Amniotic epithelial cell (primary cell): ENCODE measurements at regions not wholly inside any gene's neighbourhood (a gene's known extent, or its start where the extent isn't known, plus 50 kb on each side); places are given as distances from the start of the nearest gene placed in this dataset.
"Not testable (repeated sequence)": the region's sequence is repeated elsewhere in the genome, so short reads cannot be mapped to it uniquely, and the experiment has no call there.

Experiments
- DNase-seq: peaks from one replicate; pipeline ENCODE4 v3.0.0-alpha.2; 2010; ENCODE audit warnings: low read depth

DNA sequence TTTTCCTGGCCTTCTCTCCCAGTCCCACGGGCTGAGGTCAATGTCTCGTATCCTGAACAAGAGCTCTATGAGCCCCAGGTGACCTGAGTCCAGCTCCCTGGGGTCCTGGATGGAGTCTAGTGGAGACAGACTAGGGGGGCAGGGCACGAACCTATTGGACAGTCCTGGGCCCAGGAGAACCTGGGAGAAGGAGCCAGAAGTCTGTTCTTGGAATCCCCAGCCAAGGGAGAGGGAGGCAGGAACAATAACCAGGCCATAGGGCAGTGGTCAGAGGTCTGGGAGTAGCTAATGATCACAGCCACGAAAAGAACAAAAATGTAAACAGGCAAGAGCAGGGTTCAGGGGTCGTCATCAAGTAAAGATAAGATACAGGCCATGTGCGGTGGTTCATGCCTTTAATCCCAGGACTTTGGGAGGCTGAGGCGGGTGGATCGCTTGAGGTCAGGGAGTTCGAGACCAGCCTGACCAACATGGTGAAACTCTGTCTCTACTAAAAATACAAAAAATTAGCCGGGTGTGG is 60.8 kb downstream of the COPRS start:
- peak; percentile 60 for DNase-seq

DNA sequence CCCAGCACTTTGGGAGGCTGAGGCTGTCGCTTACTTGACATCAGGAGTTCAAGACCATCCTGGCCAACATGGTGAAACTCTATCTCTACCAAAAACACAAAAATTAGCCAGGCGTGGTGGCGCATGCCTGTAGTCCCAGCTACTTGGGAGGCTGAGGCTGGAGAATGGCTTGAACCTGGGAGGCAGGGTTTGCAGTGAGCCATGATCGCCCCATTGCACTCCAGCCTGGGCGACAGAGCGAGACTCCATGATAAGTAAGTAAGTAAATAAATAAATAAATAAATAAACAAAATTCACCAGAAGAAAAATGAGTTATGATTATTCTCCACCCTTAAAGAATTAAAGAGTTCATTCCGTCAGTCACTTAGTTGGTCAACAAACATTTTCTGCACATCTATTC is 63.1 kb downstream of the COPRS start:
- DNase-seq = not testable (repeated sequence)

DNA sequence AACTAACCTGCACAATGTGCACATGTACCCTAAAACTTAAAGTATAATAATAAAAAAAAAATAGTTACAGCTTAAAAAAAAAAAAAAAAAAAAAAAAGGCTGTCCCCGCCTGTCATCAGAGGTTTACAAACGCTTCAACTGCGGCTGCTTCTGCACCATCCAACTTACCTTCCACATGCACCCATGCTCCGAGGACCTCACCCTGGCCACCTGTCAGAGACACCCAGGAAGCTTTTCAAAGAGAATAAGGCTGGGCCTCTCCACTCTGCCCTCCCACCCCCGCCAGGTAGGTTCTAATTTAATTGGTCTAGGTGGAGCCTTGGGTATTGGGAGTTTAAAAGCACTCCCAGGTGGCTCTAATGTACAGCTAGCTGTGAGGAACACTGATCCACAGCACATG is 64.9 kb downstream of the COPRS start:
- no peak for DNase-seq

DNA sequence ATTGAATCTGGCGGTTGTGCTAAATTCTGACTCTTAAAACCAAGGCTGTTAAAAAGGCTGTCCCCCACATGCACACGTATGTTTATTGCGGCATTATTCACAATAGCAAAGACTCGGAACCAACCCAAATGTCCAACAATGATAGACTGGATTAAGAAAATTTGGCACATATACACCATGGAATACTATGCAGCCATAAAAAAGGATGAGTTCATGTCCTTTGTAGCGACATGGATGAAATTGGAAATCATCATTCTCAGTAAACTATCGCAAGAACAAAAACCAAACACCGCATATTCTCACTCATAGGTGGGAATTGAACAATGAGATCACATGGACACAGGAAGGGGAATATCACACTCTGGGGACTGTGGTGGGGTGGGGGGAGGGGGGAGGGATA is 65.4 kb downstream of the COPRS start:
- not testable (repeated sequence) for DNase-seq

DNA sequence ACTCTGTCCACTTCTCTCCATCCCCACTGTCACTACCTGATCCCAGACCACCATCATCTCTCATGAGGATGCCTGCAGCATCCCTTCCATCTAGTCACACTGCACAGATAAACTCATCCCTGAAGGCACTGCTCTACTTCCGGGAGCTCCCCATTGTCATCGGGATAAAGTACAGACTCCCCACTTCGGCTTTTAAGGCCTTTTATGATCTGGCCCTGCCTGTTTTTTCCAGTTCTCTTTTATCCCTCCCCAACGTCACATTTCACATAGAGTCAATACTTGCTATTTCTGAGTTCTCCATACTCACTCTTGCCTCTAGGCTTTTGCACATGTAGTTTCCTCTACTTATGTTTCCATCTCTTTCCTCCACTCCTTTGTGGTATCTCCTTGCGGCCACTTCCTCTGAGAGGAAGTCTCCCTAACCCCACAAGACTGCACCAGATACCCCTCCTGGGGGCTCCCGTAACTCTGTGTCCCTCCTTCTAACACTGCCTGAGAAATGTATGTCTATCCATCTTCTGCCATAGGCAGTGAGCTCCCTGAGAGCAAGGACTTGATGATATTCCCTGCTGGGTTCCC is 66.9 kb downstream of the COPRS start:
- DNase-seq = no peak

DNA sequence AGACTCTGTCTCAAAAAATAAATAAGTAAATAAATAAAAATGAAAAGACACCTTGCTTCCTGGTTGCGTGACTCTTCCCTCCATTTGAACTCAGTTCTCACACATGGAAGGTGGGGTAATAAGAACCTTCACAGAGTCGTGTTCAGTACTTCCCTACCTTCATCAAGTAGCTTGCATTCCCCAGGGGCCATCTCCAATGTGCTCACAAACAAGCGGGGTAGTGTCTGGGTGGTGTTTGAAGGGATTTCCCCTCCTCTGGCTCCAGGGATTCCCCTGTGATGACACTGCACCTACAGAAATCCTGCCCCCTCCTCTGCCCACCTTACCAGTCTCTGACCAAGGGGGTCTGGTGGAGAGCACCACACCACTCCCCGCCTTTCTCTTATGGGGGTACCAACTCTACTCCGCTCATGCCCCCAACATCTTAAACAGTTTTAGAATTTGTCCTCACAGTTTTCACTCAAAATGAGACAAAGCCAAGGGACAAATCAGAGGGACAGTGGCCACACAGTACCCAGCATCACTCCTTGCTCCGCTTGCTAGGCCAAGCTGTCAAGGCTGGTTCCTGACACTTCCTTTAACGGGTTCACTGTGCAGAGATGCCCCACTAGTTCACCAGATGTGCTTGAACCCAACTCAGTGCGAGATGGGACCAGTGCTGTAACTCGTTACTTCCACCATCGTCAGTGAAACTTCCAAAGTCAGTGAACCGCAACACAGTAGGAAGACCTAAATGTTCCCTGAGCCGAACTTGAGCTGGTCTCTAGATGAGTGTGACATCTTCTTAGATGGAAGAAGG is 69.1 kb downstream of the COPRS start:
- no peak for DNase-seq

DNA sequence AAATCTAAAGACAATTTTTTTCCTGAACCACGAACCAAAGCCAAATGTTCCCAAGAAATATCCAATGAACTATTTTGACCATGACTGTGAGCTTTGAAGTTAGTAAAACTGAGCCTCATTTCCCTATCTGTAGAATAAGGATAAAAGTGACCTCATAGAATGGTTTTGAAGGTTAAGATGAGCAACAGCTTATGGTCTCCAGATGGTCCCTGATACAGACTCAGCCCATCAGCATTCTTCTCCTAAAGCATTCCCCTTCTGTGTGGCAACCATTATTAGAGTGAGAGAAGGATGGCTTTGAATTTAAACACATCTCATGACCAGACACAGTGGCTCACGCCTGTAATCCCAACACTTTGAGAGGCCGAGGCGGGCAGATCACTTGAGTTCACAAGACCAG is 70.1 kb downstream of the COPRS start:
- peak; percentile 81 for DNase-seq

DNA sequence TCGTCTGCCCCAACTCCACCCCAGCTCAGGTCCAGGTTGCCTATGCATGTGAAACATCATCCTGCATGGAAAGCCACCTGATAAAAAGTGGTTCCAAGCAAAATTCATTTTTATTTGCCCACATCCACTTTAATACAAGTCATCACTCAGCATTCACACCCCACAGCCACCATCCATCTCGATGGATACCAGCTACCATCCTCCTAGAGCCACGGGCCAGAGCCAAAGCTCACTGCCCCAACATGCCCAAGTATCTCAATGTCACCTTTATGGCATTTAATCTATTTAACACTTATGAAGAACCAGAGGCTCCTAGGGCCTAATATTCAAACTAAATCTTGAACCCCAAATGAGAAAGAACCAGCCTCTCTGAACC is 70.5 kb downstream of the COPRS start:
- no peak for DNase-seq

DNA sequence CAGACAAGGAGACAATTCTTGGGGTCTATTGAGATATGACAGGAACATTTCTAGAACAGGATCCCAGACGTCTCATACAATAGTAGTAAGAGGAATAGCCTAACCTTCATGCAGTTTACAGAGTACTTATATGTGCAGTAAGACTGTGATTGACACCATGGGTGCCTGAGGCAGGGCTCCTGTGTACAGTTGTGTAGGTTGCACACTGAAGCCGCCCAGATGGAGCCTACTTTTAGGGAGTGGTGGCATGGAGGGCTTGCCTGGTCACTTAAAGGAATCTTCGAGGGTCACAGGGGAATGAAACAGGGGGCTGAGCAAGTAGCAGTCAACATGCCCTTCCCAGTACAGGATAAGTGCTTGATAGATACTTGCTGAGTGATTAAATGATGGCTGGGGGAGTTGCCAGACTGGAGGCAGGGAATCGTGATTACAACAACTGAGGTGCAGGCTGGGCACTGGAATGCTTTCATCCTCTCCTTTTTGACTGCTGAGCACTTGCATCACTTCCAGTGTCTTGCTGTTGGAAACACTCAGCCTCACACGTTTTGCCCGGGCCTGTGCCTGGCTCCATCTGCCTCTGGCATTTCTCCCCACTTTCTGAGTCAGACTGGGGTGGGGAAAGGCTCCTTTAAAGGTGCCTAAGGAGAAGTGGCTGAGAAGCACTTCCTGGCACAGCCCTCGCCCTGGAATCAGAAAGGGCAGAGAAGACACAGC is 71.0 kb downstream of the COPRS start:
- peak; percentile 99 for DNase-seq

DNA sequence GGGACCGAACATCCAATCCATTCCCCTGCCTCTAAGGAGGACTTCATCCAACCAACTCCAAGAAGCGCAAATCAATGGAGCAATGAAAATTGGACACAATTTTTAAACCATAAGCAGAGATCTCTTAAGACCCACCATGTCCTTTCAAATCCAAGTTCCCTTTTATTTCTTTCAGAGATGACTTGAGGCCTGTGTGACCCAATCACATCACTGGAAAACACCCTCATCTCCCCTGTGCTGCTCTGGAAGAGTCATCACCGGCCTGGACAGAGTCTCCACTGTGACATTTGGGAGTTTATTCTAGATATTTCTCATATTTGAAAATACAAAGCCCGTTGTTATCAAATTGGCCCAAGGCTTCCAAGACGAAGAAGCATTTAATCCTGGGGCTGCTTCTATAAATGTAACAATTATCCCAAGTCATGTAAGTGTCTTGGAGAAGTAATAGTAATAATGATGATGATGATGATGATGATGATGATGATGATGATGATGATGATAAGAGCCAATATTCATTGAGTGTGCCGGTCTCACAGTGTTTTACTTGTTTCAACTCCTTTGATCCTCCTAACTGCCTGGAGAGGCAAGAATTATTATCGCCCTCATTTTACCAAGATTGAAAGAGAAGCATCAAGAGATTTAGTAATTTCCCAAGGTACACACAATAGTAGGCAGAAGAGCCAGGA is 72.1 kb downstream of the COPRS start:
- DNase-seq = no peak

DNA sequence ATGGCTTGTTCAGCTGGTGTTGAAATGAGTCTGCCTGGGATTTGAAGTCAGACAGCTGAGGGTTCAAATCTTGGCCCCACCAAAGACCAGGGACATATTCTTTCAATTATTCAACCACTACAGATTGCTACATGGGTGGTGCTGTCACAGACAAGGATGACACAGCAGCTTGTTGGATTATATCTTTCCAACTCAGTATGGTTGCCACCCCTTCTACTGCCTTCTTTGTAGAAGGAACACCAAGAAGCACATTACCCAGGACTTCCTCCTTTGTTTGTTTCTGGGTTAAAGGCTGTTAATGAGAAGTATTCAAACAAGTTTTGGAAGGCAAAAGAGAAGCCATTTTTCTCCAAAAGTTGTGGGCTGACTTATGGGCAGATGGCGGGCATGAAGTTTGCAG is 78.6 kb downstream of the COPRS start:
- no peak for DNase-seq

DNA sequence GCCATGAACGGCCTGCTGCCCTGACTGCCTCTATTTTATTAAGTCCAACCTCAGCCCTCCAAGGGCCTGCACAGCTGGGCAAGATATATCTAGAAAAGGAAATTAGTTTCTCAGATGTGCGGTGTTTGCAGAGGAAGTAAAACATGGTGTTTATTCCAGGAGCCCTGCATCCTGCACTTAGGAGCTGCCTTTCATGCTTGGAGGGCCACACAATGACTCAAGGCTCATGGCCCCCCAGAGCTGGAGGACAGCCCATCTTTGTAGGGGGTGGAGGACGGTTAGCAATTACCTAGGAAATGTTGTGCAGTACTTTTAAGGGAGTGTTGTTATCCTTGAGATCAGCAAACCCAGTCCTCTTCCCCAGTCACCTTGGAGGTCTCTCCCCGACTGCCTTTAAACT is 80.5 kb downstream of the COPRS start:
- DNase-seq = no peak

DNA sequence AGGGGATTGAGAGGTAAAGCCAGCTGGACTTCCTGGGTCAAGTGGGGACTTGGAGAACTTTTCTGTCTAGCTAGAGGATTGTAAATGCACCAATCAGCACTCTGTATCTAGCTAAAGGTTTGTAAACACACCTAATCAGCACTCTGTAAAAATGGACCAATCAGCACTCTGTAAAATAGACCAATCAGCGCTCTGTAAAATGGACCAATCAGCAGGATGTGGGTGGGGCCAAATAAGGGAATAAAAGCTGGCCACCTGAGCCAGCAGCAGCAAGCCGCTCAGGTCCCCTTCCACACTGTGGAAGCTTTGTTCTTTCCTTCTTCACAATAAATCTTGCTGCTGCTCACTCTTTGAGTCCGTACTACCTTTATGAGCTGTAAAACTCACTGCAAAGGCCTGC is 87.7 kb downstream of the COPRS start:
- DNase-seq = not testable (repeated sequence)

DNA sequence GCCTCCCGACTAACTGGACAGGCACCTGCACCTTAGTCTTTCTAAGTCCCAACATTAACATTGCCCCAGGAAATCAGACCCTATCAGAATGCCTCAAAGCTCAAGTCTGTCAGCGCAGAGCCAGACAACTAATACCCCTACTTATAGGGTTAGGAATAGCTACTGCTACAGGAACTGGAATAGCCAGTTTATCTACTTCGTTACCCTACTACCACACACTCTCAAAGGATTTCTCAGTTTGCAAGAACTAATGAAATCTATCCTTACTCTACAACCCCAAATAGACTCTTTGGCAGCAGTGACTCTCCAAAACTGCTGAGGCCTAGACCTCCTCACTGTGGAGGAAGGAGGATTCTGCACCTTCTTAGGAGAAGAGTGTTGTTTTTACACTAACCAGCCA is 88.5 kb downstream of the COPRS start:
- not testable (repeated sequence) for DNase-seq

DNA sequence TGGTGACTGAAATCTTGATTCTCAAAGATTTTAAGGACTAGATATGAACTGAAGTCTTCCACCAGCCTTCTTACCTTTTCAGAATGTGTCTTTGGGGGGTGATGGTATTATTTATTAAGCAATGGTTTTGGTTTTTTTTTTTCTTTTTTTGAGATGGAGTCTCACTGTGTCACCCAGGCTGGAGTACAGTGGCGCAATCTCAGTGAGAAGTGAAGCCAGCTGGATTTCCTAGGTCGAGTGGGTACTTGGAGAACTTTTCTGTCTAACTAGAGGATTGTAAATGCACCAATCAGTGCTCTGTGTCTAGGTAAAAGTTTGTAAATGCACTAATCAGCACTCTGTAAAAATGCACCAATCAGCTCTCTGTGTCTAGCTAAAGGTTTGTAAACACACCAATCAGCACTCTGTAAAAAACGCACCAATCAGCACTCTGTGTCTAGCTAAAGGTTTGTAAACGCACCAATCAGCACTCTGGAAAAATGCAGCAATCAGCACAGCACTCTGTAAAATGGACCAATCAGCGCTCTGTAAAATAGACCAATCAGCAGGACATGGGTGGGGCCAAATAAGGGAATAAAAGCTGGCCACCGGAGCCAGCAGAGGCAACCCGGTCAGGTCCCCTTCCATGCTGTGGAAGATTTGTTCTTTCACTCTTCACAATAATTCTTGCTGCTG is 97.1 kb downstream of the COPRS start:
- not testable (repeated sequence) for DNase-seq

DNA sequence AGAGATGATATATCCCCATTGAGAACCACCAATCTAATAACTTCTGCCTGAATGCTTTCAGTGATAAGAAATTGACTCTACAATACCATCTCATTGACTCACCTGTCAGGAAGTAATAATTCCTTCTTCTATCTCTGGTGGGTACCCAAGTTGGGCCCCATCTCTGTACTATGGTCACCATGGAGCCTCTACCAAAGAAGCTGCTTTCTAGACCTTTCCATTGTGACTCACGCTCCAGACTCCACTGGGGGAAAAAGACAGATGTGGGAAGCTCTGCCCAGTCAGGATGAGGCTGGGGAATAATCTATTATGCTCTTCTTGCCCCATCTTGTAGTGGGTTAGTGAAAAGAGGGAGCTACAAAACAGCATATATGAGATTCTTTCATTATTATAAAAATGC is 100.4 kb downstream of the COPRS start:
- DNase-seq = peak; percentile 82

DNA sequence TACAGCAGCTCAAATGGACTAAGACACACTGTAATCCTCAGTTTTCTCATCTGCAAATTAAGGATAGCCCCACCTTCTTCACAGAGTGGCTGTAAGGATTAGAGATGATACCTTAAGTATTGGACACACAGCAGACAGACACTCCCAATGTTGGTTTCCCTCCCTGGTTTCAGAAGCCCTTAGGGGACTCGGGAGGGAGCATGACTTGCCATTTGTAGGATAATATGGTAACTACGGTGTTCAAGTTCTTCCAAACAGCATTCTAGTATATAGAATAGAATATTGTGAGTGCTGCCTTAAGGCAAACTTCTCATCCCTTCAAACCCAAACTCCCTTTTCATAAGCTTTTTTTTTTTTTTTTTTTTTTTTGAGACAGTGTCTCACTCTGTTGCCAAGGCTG is 101.9 kb downstream of the COPRS start:
- DNase-seq = no peak

DNA sequence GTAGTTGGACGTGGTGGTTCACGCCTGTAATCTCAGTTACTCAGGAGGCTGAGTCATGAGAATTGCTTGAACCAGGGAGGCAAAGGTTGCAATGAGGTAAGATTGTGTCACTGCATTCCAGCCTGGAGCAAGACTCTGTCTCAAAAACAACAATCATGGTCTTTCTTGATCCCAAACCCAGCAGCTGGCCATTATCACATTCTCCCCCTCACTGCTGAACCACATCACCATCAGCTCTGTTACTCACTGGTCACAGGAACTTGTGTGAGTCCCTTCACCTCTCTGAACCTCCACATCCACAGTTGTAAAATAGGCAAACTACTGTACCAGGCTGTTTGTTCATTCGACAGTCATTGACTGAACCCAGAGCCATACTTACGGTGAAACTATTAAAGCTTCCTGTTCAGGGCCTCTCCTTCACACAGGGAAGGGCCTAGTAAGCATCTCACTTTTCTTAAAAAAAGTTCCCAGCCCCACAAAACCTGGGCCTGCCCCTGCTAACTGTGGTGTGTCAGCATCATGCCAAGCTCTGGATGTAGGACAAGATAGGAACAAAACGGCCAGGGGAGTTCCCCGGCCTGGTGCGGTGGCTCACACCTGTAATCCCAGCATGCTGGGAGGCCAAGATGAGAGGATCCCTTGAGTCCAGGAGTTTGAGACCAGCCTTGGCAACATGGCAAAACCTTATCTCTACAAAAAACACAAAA is 104.7 kb downstream of the COPRS start:
- peak; percentile 97 for DNase-seq

DNA sequence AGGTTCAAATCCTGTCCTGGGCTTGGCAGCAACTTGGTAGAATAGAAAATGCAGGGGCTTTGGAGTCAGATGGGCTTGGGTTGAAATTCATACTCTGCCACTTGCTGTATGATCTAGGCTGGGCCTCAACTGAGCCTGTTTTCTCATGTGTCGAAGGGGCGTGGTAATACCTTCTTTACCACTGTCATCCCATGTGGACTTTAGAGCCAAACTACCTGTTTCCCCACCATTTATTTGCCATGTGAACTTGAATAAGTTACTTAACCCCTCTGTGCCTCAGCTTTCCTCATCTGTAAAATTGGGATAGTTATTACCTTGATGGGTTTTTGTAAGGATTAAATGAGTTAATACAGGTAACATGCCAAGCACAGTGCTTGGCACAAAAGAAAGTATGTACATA is 106.0 kb downstream of the COPRS start:
- DNase-seq = no peak

DNA sequence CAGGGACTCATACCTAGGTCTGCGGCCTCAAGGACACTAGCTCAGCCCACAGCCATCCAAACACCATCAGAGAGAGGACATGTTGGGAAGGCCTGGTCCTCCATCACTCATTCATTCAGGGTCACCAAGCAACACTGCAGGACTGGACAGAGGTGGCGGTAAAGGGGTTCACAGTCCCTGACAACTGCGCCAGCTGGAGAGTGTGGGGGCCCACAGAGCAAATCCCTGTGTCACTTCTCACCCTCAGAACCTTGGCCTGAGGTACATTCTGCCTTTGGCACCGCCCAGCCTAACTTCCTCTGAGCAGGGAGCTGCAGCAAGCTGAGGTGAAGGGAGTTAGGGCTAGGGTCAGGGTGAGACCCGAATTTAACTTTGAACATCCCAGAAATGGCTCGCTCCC is 106.5 kb downstream of the COPRS start:
- no peak for DNase-seq

DNA sequence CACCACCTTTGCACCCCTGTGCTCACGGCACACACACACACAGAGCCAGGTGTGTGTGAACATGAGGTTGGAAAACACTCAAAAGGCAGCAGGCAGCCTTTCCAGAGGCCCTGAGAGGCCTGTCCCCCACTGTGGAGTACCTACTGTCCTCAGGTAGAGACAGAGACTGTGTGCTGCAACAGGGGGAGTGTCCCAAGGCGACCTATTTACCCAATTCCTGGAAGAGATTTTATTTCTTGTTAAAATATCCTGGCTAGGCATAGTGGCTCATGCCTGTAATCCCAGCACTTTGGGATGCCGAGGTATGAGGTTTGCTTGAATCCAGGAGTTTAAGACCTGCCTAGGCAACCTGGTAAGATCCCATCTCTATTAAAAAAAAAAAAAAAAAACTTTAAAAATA is 108.5 kb downstream of the COPRS start:
- DNase-seq = no peak
